OCI-LY7 (cell line): ENCODE measurements at regions not wholly inside any gene's neighbourhood (a gene's known extent, or its start where the extent isn't known, plus 50 kb on each side); places are given as distances from the start of the nearest gene placed in this dataset.

Experiments
- BruUV-seq: library from RNA; stranded (reverse); fragments of 400-500 nt; replicated peaks from 2 replicates; lab custom pipeline; 2021; lab: Mats Ljungman, UMichigan
- CTCF ChIA-PET: fragments of 300-600 bp; sonication (Branson Sonifier 250); formaldehyde crosslinking; loops from one replicate; lab custom pipeline; 2022; ENCODE audit warnings: antibody characterized with exemption; ENCODE audit not compliant: unreplicated experiment; lab: Charles Lee
- POLR2A ChIA-PET: fragments of 300-600 bp; sonication (Branson Sonifier 250); formaldehyde crosslinking; loops from one replicate; lab custom pipeline; 2022; ENCODE audit warnings: antibody characterized with exemption; lab: Charles Lee
- DNase-seq: peaks from one replicate; pipeline ENCODE4 v3.0.0-alpha.2; 2015; ENCODE audit warnings: low spot score
- H2AFZ ChIP-seq: fragments of 200-600 bp; sonication (generic), shearing (Covaris generic); 2 replicates; pipeline ENCODE4 v1.6.1; 2014; ENCODE audit warnings: mild to moderate bottlenecking, antibody characterized with exemption, low read length, moderate library complexity
- H3K27ac ChIP-seq: fragments of 200-600 bp; sonication (generic); 2 replicates; pipeline ENCODE4 v1.5.1; 2014; ENCODE audit warnings: mixed run types, low read depth, mild to moderate bottlenecking, moderate library complexity, low read length, inconsistent platforms; ENCODE audit not compliant: poor library complexity, severe bottlenecking
- H3K36me3 ChIP-seq: fragments of 200-600 bp; sonication (generic); 2 replicates; pipeline ENCODE4 v1.6.1; 2014; ENCODE audit warnings: mild to moderate bottlenecking, antibody characterized with exemption, low read length, moderate library complexity, mixed read lengths; ENCODE audit not compliant: insufficient read depth
- H3K4me1 ChIP-seq: fragments of 200-600 bp; sonication (generic); 2 replicates; pipeline ENCODE4 v1.5.1; 2014; ENCODE audit warnings: mild to moderate bottlenecking, low read length; ENCODE audit not compliant: insufficient read depth, poor library complexity, severe bottlenecking
- H3K4me2 ChIP-seq: fragments of 200-600 bp; sonication (generic); 2 replicates; pipeline ENCODE4 v1.6.1; 2014; ENCODE audit warnings: mild to moderate bottlenecking, low read length
- H3K4me3 ChIP-seq: fragments of 200-600 bp; sonication (generic); 2 replicates; pipeline ENCODE4 v1.5.1; 2014; ENCODE audit warnings: mild to moderate bottlenecking, low read depth, low read length; ENCODE audit not compliant: poor library complexity, severe bottlenecking
- H3K79me2 ChIP-seq: fragments of 200-600 bp; sonication (generic); 2 replicates; pipeline ENCODE4 v1.6.1; 2016; ENCODE audit warnings: low read depth, mild to moderate bottlenecking, low read length, moderate library complexity, mixed read lengths; ENCODE audit not compliant: insufficient read depth
- H3K9me2 ChIP-seq: fragments of 200-600 bp; sonication (generic); 2 replicates; pipeline ENCODE4 v1.6.1; 2016; ENCODE audit warnings: mild to moderate bottlenecking, low read length, mixed read lengths; ENCODE audit not compliant: insufficient read depth
- H3K9me3 ChIP-seq: fragments of 200-600 bp; sonication (generic); 2 replicates; pipeline ENCODE4 v1.6.1; 2014; ENCODE audit warnings: mild to moderate bottlenecking, mixed run types, low read length, mixed read lengths
- H4K20me1 ChIP-seq: fragments of 200-600 bp; sonication (generic); 2 replicates; pipeline ENCODE4 v1.6.1; 2014; ENCODE audit warnings: mild to moderate bottlenecking, antibody characterized with exemption, low read length, moderate library complexity, mixed read lengths; ENCODE audit not compliant: insufficient read depth
- CTCF ChIP-seq: fragments of 200-600 bp; sonication (generic); conservative IDR thresholded peaks from 2 replicates; pipeline ENCODE4 v1.5.1; 2014; ENCODE audit warnings: mild to moderate bottlenecking, antibody characterized with exemption, low read length, moderate library complexity, mixed read lengths
- EZH2phosphoT487 ChIP-seq: fragments of 200-600 bp; sonication (generic); IDR thresholded peaks from 2 replicates; pipeline ENCODE4 v1.6.1; 2018; ENCODE audit warnings: low read depth, borderline replicate concordance, mild to moderate bottlenecking, mixed run types, antibody characterized with exemption, low read length, moderate library complexity, mixed read lengths
- intact Hi-C: fragments of 100-400 bp; cut with micrococcal nuclease; formaldehyde crosslinking; loops from one replicate; pipeline ENCODE4 v1.10.0; 2022; ENCODE audit not compliant: unreplicated experiment

- Histone ChIP-seq H3K79me2 (no peaks in the 10 kb centered on the region), H4K20me1 (no peaks in the 10 kb centered on the region), H3K4me1 (no peaks in the 10 kb centered on the region), H3K27ac (no peak overlapping the region), H3K9me3 (no peaks in the 10 kb centered on the region; the same call in 1 of the 2 replicates), H3K9me2 (no peaks in the 10 kb centered on the region), H3K4me2 (no peak overlapping the region), H2AFZ (no peak overlapping the region), H3K4me3 (no peak overlapping the region), H3K36me3 (no peaks in the 10 kb centered on the region)
- POLR2A ChIA-PET = interaction anchor here (0.9 kb wide), 1 partner anchor 14 kb away, joined by 3 read pairs; no protein-coding TSS in a partner anchor
- CTCF ChIA-PET = no interaction called here
- TF ChIP-seq EZH2phosphoT487 (no peak), CTCF (no peak)
- intact Hi-C loops = no loop called here
- DNase-seq = no peak
- BruUV-seq = no TSS peak
Measured at GRCh38 chr2:181294979-181295378, 162.2 kb upstream of the ITGA4 start.

GRCh38 chr2:181300600-181301291 lies 156.4 kb upstream of the ITGA4 start:
- peaks cover 22% of the 10 kb centered on the region for H3K4me1 ChIP-seq
- POLR2A ChIA-PET = interaction anchor here (0.6 to 2.7 kb wide), 5 partner anchors 8 to 231 kb away, joined by 3 to 8 read pairs (median 3); no protein-coding TSS in a partner anchor
- H2AFZ ChIP-seq = no peak overlapping the region
- no peaks in the 10 kb centered on the region for H4K20me1 ChIP-seq
- no peaks in the 10 kb centered on the region; the same call in 1 of the 2 replicates for H3K9me3 ChIP-seq
- no peak for DNase-seq
- H3K27ac ChIP-seq = no peak overlapping the region
- H3K79me2 ChIP-seq = no peaks in the 10 kb centered on the region
- H3K36me3 ChIP-seq = no peaks in the 10 kb centered on the region
- TF ChIP-seq EZH2phosphoT487 = no peak
- no peak for TF ChIP-seq CTCF
- BruUV-seq = no TSS peak
- no peak overlapping the region for H3K4me2 ChIP-seq
- H3K9me2 ChIP-seq = no peaks in the 10 kb centered on the region
- intact Hi-C loops = loop anchor here (5.0 to 10.0 kb wide), 3 partner anchors 193 to 1414 kb away; partner anchors contain the start of gene DNAJC10
- CTCF ChIA-PET = no interaction called here
- H3K4me3 ChIP-seq = no peak overlapping the region
